ENCODE measurements at regions not wholly inside any gene's neighbourhood (a gene's known extent, or its start where the extent isn't known, plus 50 kb on each side); places are given as distances from the start of the nearest gene placed in this dataset.

- no peak for TF ChIP-seq POLR2A (IDR thresholded peaks at IDR 0.05; ENCODE audit: low read depth, low read length)
Measured at GRCh38 chr7:70975754-70976153, 156.2 kb upstream of the GALNT17 start.

GRCh38 chr7:70986297-70986696 lies 145.6 kb upstream of the GALNT17 start:
- FAIRE-seq (no peak), DNase-seq (ENCODE audit: insufficient read length, low spot score) (no peak)
- TF ChIP-seq POLR2A (IDR thresholded peaks at IDR 0.05; ENCODE audit: low read depth, low read length), result no peak

More at GRCh38 chr7:70975754-70976153, 156.2 kb upstream of the GALNT17 start:
- DNase-seq (ENCODE audit: insufficient read length, low spot score) (no peak), FAIRE-seq (no peak)

GRCh38 chr7:70994176-70994575 lies 137.8 kb upstream of the GALNT17 start:
- no peak for TF ChIP-seq POLR2A (IDR thresholded peaks at IDR 0.05; ENCODE audit: low read depth, low read length)
- DNase-seq (ENCODE audit: insufficient read length, low spot score), result no peak
- FAIRE-seq, result no peak

GRCh38 chr7:70997261-70997660 lies 134.7 kb upstream of the GALNT17 start:
- DNase-seq (ENCODE audit: insufficient read length, low spot score) (no peak), FAIRE-seq (no peak)
- no peak for TF ChIP-seq POLR2A (IDR thresholded peaks at IDR 0.05; ENCODE audit: low read depth, low read length)

- FAIRE-seq (no peak), DNase-seq (ENCODE audit: insufficient read length, low spot score) (no peak)
- no peak for TF ChIP-seq POLR2A (IDR thresholded peaks at IDR 0.05; ENCODE audit: low read depth, low read length)
Measured at GRCh38 chr7:71005109-71005508, 126.8 kb upstream of the GALNT17 start.

- no peak for FAIRE-seq
- DNase-seq (ENCODE audit: insufficient read length, low spot score), result no peak
- TF ChIP-seq POLR2A (IDR thresholded peaks at IDR 0.05; ENCODE audit: low read depth, low read length), result no peak
Measured at GRCh38 chr7:71009636-71010035, 122.3 kb upstream of the GALNT17 start.

- no peak for DNase-seq (ENCODE audit: insufficient read length, low spot score)
- FAIRE-seq, result no peak
- no peak for TF ChIP-seq POLR2A (IDR thresholded peaks at IDR 0.05; ENCODE audit: low read depth, low read length)
Measured at GRCh38 chr7:71015252-71015900, 116.6 kb upstream of the GALNT17 start.

GRCh38 chr7:71016401-71016800 lies 115.5 kb upstream of the GALNT17 start:
- TF ChIP-seq POLR2A (IDR thresholded peaks at IDR 0.05; ENCODE audit: low read depth, low read length), result no peak
- FAIRE-seq (no peak), DNase-seq (ENCODE audit: insufficient read length, low spot score) (no peak)

- no peak for TF ChIP-seq POLR2A (IDR thresholded peaks at IDR 0.05; ENCODE audit: low read depth, low read length)
- DNase-seq (ENCODE audit: insufficient read length, low spot score) (no peak), FAIRE-seq (no peak)
Measured at GRCh38 chr7:71017602-71018001, 114.3 kb upstream of the GALNT17 start.

- no peak for FAIRE-seq
- no peak for TF ChIP-seq POLR2A (IDR thresholded peaks at IDR 0.05; ENCODE audit: low read depth, low read length)
Measured at GRCh38 chr7:71019706-71020105, 112.2 kb upstream of the GALNT17 start.

GRCh38 chr7:71021131-71021530 lies 110.8 kb upstream of the GALNT17 start:
- FAIRE-seq, result no peak
- DNase-seq (ENCODE audit: insufficient read length, low spot score), result no peak
- no peak for TF ChIP-seq POLR2A (IDR thresholded peaks at IDR 0.05; ENCODE audit: low read depth, low read length)

More at GRCh38 chr7:71019706-71020105, 112.2 kb upstream of the GALNT17 start:
- DNase-seq (ENCODE audit: insufficient read length, low spot score), result no peak

GRCh38 chr7:71026680-71027079 lies 105.3 kb upstream of the GALNT17 start:
- FAIRE-seq (no peak), DNase-seq (ENCODE audit: insufficient read length, low spot score) (no peak)
- TF ChIP-seq POLR2A (IDR thresholded peaks at IDR 0.05; ENCODE audit: low read depth, low read length), result no peak

GRCh38 chr7:71034243-71034642 lies 97.7 kb upstream of the GALNT17 start:
- TF ChIP-seq POLR2A (IDR thresholded peaks at IDR 0.05; ENCODE audit: low read depth, low read length), result no peak

GRCh38 chr7:71042591-71042990 lies 89.4 kb upstream of the GALNT17 start:
- FAIRE-seq (no peak), DNase-seq (ENCODE audit: insufficient read length, low spot score) (no peak)
- TF ChIP-seq POLR2A (IDR thresholded peaks at IDR 0.05; ENCODE audit: low read depth, low read length), result no peak

More at GRCh38 chr7:71034243-71034642, 97.7 kb upstream of the GALNT17 start:
- DNase-seq (ENCODE audit: insufficient read length, low spot score), result no peak
- FAIRE-seq, result no peak

- no peak for TF ChIP-seq POLR2A (IDR thresholded peaks at IDR 0.05; ENCODE audit: low read depth, low read length)
- DNase-seq (ENCODE audit: insufficient read length, low spot score) (no peak), FAIRE-seq (no peak)
Measured at GRCh38 chr7:71050492-71050891, 81.5 kb upstream of the GALNT17 start.

Measured in H54 (cell line).